Right lobe of liver (tissue), 6 donors: ENCODE measurements at regions not wholly inside any gene's neighbourhood (a gene's known extent, or its start where the extent isn't known, plus 50 kb on each side); places are given as distances from the start of the nearest gene placed in this dataset.

Experiments used
- ATAC-seq, 4 donors: fragments of 200-7000 bp; cut with Tn5 transposase; one replicate each; pipeline ENCODE4 v1.9.1; 2020; ENCODE audit warnings: mild to moderate bottlenecking in 4 of 4, moderate library complexity in 4 of 4
- DNase-seq, 3 donors: peaks; one replicate each; pipeline ENCODE4 v3.0.0-alpha.2; 2020
- H3K27ac ChIP-seq, 3 donors: fragments of 200-600 bp; one replicate each; pipeline ENCODE4 v1.8.0; 2022
- H3K27me3 ChIP-seq, 2 donors: fragments of 200-600 bp; one replicate each; pipeline ENCODE4 v1.8.0; 2022
- H3K36me3 ChIP-seq, 4 donors: fragments of 200-600 bp; sonication (generic) in 1 of 4; one replicate each; pipeline versions ENCODE4 v1.5.1 to v1.8.0; 2017 to 2022; ENCODE audit warnings: control low read depth in 1 of 4
- H3K4me1 ChIP-seq, 4 donors: fragments of 200-600 bp; sonication (generic) in 1 of 4; one replicate each; pipeline versions ENCODE4 v1.5.1 to v1.8.0; 2017 to 2022; ENCODE audit warnings: control low read depth in 1 of 4
- H3K4me3 ChIP-seq, 3 donors: fragments of 200-600 bp; one replicate each; pipeline ENCODE4 v1.8.0; 2022
- H3K9me3 ChIP-seq, 4 donors: fragments of 200-600 bp; sonication (generic) in 1 of 4; one replicate each; pipeline versions ENCODE4 v1.5.1 to v1.8.0; 2017 to 2022; ENCODE audit warnings: control low read depth in 1 of 4
- POLR2A ChIP-seq: fragments of 450-650 bp; IDR thresholded peaks from one replicate; pipeline ENCODE4 v1.6.1; 2017; ENCODE audit warnings: antibody characterized with exemption, mild to moderate bottlenecking
- WGBS: methylation state at CpG from one replicate; pipeline ENCODE4 v1.1.6; 2018; ENCODE audit warnings: low coverage, low lambda C conversion rate; ENCODE audit not compliant: insufficient coverage; ENCODE audit errors: missing lambda C conversion rate; 5-methylcytosine and 5-hydroxymethylcytosine counted together
- intact Hi-C, 2 donors: fragments of 100-400 bp; cut with DNase I; formaldehyde crosslinking; loops; one replicate each; pipeline versions ENCODE4 v1.11.2 to v1.14.1; 2022
- TF ChIP-seq, protein P1 (sequence below), 4 donors: fragments of 200-600 bp in 3 of 4; fragments of 450-650 bp in 1 of 4; IDR thresholded peaks; one replicate each; pipeline versions ENCODE4 v1.5.1 to v1.8.0; 2016 to 2022; ENCODE audit warnings: antibody characterized with exemption in 4 of 4, mild to moderate bottlenecking in 2 of 4
- donor health status: DM: no; HTN: yes; CAD: no.
- donor health status: DM: no; HTN: no; CAD: no.
- donor health status: DM: no; HTN: no; CAD: no.
- donor health status: DM: no; HTN: yes; CAD: no.
- donor health status: DM: no; HTN: yes; CAD: no.

- Histone ChIP-seq H3K4me1 (peaks cover 0 to 33% (median 10%) of the 10 kb centered on the region in 4 donors), H3K4me3 (no peak overlapping the region), H3K9me3 (no peaks in the 10 kb centered on the region), H3K27me3 (no peaks in the 10 kb centered on the region), H3K27ac (no peak overlapping the region), H3K36me3 (no peaks in the 10 kb centered on the region)
- WGBS, result no CpG with 5 or more reads among the region's 5 CpGs
- no peak for TF ChIP-seq POLR2A
- TF ChIP-seq, protein P1, sequence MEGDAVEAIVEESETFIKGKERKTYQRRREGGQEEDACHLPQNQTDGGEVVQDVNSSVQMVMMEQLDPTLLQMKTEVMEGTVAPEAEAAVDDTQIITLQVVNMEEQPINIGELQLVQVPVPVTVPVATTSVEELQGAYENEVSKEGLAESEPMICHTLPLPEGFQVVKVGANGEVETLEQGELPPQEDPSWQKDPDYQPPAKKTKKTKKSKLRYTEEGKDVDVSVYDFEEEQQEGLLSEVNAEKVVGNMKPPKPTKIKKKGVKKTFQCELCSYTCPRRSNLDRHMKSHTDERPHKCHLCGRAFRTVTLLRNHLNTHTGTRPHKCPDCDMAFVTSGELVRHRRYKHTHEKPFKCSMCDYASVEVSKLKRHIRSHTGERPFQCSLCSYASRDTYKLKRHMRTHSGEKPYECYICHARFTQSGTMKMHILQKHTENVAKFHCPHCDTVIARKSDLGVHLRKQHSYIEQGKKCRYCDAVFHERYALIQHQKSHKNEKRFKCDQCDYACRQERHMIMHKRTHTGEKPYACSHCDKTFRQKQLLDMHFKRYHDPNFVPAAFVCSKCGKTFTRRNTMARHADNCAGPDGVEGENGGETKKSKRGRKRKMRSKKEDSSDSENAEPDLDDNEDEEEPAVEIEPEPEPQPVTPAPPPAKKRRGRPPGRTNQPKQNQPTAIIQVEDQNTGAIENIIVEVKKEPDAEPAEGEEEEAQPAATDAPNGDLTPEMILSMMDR (IDR thresholded peaks at IDR 0.05), result no peak
- DNase-seq (peak in 1 of 3 donors; percentile 49), ATAC-seq (no peak)
- intact Hi-C loops, result no loop called here
Measured at GRCh38 chr14:58751788-58752187, 114.0 kb downstream of the DACT1 start.

GRCh38 chr14:58752289-58752688 lies 114.5 kb downstream of the DACT1 start:
- intact Hi-C loops, result no loop called here
- DNase-seq (no peak), ATAC-seq (peak in 3 of 4 donors; percentile 3 to 46 (median 4))
- Histone ChIP-seq H3K9me3 (no peaks in the 10 kb centered on the region), H3K4me3 (no peak overlapping the region), H3K36me3 (no peaks in the 10 kb centered on the region), H3K27me3 (no peaks in the 10 kb centered on the region), H3K4me1 (peaks cover 0 to 33% (median 8%) of the 10 kb centered on the region in 4 donors), H3K27ac (peak overlapping the region; percentile 43 to 54 (median 45))
- TF ChIP-seq, protein P1 (IDR thresholded peaks at IDR 0.05), result no peak
- no peak for TF ChIP-seq POLR2A
- WGBS, result no CpG with 5 or more reads among the region's 4 CpGs

DNA sequence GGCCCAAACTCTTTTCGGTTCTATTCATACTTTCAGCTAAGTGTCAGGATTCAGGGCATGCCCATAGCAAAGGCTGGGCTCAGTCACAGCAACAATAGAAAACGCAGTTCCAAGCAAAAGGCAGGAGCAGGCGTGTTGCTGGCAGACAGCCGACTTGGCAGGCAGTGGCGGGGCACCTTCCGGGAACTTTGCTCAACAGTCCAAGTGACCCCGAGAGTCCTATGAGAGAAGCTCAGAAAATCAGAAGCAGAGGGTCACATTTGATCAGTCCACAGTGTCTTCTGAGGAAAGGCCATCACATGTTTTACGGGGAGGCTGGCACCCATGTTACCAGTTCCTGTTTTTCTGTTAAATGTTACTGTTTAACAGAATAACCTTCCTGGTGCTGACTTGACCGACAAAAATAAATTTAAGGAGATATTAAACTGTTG lies 115.0 kb downstream of the DACT1 start:
- Histone ChIP-seq H3K4me1 (peaks cover 0 to 33% (median 7%) of the 10 kb centered on the region in 4 donors), H3K27ac (peak overlapping the region; percentile 43 to 54 (median 45))
- intact Hi-C loops, result no loop called here

GRCh38 chr14:58755031-58755925 lies 117.5 kb downstream of the DACT1 start:
- Histone ChIP-seq H3K27me3 (no peaks in the 10 kb centered on the region), H3K4me3 (no peak overlapping the region), H3K36me3 (no peaks in the 10 kb centered on the region), H3K27ac (no peak overlapping the region), H3K9me3 (no peaks in the 10 kb centered on the region), H3K4me1 (peaks cover 0 to 33% (median 7%) of the 10 kb centered on the region in 4 donors)
- ATAC-seq (peak; percentile 38 to 64 (median 46)), DNase-seq (no peak)
- no peak for TF ChIP-seq POLR2A
- TF ChIP-seq, protein P1 (IDR thresholded peaks at IDR 0.05), result no peak
- intact Hi-C loops, result no loop called here
- 60% methylated on average over 2 of the region's 3 CpGs for WGBS

More for the DNA sequence above, 115.0 kb downstream of the DACT1 start:
- peak; percentile 88 to 93 (median 90) for DNase-seq
- WGBS, result 7% methylated on average over 9 of the region's 9 CpGs
- no peaks in the 10 kb centered on the region for H3K36me3 ChIP-seq
- TF ChIP-seq POLR2A, result no peak
- TF ChIP-seq, protein P1 (IDR thresholded peaks at IDR 0.05), result no peak
- H3K27me3 ChIP-seq, result no peaks in the 10 kb centered on the region
- peak; percentile 87 to 94 (median 88) for ATAC-seq
- H3K4me3 ChIP-seq, result no peak overlapping the region
- H3K9me3 ChIP-seq, result no peaks in the 10 kb centered on the region
